NCI-H345 treated with DMSO at 0.1 percent for 48 hours (cell line): ENCODE measurements at regions not wholly inside any gene's neighbourhood (a gene's known extent, or its start where the extent isn't known, plus 50 kb on each side); places are given as distances from the start of the nearest gene placed in this dataset.

ENCODE experiments used
- DNase-seq: peaks from one replicate; lab custom pipeline; 2025; ENCODE audit not compliant: unreplicated experiment; lab: John Stamatoyannopoulos, UW

DNA sequence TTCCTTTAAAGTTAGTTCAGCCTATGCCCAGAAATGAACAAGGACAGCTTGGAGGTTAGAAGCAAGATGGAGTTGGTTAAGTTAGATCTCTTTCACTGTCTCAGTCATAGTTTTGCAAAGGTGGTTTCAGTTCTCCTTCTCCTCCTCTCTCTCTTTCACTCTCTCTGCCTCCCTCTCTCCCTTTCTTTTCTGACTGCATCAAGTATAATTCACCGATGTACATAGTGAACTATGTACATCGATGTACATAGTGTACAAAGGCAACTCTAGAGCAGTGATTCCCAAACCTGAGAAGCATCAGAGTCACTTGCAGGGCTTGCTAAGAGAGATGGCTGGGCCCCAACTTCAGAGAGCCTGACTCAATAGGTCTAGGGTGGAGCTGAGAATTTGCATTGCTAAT, 1259.7 kb downstream of the TYW1 start:
- no peak for DNase-seq

DNA sequence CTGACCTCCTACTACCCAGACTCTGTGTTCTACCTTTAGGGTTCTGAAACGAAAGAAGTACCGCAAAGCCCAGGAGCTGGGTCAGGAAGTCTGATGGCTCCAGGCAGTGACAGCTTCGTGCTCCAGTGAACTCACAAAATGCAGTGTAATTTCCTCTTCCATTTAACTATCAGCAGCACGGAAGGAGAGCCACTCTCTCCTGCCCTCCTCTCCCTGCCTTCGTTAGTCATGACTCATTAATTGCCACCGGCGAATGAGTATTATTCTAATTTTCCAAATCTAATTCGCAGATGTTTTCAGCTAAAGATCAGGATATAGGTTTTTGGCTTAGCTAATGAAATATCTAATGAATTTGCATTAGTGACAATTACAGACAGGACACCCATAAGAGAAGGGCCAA, 1262.0 kb downstream of the TYW1 start:
- peak; percentile 10 for DNase-seq

DNA sequence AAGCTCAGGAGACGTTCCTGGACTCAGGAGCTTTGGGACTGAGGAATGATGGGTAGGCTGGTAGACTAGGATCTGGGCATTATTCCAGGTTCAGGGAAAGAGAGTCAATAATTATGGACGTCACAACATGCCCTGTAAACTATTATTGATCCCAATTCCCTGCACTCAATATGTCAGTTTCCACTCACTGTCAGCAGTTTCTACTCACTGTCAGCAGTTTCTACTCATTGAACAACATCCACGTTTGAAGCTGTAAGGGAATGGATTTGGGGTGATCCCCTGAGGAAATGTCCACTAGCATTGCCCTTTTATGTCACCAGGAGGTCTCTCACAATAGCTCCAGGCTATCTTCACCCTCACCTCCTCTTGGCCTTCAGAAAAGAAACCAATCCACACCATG, 1268.6 kb downstream of the TYW1 start:
- DNase-seq: no peak

DNA sequence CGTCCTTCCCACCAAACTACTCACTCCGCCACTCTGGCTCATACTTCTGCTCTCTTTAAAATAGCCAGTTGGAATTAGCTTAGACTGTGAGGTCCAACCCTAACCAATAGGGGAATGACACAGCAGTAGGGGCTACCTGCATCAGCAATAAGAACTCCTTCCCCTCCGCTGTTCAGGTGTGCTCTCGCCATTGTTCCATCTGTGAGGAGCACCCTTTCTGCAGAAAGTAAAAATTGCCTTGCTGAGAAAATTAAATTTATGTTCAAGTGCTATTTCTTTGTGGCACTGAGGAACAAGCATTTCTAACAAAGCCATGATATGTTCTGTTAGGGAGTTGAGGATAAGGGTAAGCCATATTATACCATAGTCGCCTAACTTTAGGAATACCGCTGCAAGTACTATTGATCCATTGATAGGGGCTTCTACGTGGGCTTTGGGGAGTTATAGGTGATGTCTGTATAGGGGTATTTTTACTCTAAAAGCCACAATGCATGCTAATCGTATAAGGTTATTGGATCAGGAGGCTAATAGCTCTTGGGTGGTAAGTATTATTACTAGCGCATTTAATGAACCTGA, 1269.5 kb downstream of the TYW1 start:
- DNase-seq: no peak

DNA sequence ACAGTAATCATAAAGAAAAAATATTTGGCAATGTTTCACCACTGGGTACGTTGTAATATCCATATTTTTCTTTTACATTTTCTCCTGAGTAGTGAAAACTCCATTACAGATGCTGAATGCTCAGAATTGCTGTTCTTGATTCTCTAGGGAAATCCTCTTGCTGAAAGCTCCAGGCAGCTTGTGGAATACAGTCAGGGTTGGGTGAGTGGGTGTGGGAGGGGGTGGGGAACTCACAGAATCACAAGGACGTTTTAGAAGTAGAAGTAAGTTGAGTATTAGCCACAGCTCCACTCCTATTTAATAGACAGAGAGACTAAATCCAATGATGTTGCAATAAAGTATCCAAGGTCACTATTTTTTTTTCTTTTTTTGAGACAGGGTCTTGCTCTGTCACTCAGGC, 1270.9 kb downstream of the TYW1 start:
- no peak for DNase-seq

DNA sequence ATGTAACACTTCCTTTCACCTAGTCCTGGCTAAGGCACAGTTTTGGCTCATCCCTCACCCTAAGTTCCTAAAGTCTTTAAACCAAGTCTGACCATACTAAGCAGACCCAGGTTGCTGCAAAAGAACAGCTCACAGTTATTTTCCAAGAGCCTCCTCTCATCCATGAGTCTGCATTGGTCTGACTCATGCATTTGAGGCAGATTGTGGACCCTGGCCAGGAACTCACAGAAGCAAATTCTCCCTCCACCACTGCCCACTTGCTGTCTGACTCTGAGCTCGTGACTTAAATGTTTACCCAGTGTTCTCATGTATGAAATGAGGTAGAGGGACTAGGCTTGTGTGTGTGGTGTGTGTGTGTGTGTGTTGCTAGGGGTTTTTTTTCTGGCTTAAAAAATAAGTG, 1272.8 kb downstream of the TYW1 start:
- DNase-seq: no peak

DNA sequence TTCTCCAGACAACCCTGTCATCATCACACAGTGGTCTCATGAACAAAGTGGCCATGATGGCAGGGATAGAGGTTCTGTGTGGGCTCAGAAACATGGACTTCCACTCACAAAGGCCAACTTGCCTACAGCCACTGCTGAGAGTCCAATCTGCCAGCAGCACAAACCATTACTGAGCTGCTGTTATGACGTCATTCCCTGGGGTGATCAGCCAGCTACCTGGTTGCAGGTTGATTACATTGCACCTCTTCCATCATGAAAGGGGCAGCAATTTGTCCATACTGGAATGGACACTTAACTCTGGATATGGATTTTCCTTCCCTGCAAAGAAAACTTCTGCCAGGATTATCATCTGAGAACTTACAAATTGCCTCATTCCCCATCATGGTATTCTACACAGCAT, 1275.9 kb downstream of the TYW1 start:
- DNase-seq: no peak

DNA sequence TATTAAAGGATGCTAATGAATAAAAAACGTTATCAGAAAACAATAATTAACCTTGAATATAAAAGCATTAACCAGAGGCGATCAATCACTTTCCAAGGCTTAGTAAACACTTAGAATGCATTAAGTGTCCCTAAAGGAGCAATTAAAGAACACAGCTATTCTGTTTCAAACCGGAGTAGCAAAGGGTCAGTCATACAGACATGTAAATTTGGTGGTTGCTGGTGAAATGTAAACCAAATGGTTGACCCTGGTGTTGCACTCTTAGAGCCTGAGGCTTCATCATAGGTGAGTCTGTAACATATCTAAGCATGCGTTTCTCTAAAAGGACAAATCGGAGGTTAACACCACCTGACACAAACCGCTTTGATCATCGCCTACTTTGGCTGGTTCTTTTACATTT, 1280.1 kb downstream of the TYW1 start:
- no peak for DNase-seq

DNA sequence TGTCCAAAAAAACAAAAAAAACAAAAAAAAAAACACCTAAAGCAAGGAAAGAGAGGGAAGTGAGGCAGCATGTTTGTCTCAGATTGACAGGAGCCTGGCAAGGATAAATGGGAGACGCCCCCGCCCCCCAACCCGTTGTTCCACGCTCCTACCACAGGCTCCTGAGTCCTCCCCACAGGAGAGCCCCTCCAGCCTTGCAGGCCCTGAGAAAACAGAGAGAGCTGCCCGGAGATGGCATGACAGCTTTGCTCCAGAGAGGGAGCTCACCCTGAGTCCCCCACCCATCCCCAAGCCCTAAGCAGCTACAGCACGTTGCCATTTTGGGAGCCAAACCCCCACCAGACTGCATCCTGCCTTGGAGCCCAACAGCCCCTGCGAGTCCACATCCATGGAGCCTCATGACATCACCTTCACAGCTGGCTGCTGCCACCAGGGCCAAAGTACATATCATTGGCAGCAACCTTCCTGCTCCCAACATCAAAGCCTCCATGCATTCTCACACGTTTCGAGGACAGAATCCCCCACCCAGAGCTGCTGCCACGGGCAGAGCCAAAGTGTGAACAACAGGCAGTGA, 1283.3 kb downstream of the TYW1 start:
- DNase-seq: no peak

DNA sequence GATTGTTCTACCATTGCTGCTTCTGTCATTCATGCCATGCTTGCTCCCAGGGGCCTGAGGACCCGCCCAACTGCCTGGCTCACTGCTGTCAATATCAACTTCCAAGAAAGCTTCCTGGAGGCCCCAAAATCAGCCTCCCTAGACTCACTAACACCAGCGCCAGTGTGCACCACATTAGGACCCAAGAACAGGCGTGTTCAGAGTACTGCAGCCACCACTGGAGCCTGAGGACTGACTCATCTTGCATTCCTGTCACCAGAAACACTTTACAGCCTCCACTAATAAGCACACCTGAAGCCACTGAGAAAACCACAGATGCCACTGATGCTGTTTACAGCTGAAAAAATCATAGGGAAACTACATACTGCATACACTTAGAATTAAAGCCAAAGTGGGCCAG, 1284.3 kb downstream of the TYW1 start:
- DNase-seq: no peak

DNA sequence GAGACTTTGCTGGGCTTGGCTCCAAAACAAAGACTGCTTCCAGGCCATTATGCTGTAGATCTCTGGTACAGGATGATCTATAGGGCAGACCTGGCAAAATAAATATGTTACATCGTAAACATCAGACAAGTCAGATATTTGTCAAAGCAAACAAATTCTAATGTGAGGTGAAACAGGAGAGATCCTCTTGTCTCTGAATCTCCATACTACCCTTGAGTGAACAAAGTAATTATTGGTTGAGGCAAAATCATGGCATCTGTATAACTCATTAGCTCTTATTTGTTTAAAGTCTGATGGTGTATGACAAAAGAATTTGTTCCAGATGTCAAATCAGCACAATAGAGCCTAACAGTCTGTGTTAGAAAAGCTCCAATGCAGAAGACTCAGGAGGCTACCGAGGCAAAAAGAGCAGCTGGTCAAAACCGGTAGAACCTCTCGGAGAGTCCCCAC, 1291.5 kb downstream of the TYW1 start:
- peak; percentile 69 for DNase-seq

DNA sequence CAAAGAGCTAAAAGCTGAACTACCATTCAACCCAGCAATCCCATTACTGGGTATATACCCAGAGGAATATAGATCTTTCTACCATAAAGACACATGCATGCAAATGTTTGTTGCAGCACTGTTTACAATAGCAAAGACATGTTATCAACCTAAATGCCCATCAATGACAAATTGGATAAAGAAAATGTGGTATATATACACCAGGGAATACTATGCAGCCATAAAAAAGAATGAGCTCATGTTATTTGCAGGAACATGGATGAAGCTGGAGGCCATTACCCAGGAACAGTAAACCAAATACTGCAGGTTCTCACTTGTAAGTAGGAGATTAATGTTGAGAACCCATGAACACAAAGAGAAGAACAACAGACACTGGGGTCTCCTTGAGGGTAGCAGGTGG, 1295.1 kb downstream of the TYW1 start:
- no peak for DNase-seq

DNA sequence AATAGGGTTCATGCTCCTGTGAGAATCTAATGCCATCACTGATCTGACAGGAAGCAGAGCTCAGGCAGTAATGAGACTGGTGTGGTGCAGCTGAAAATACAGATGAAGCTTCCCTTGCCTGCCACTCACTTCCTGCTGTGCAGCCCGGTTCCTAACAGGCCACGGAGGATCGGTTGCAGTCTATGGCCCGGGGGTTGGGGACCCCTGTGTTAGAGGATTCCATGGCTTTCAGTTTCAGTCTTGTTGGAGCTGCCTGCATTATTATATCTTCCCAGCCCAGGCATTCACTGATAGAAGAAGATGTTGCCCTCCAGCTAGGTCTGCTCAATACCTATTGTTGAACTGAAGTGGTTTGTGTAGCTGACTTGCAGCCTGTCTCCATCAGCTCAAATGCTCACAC, 1298.8 kb downstream of the TYW1 start:
- DNase-seq: no peak

DNA sequence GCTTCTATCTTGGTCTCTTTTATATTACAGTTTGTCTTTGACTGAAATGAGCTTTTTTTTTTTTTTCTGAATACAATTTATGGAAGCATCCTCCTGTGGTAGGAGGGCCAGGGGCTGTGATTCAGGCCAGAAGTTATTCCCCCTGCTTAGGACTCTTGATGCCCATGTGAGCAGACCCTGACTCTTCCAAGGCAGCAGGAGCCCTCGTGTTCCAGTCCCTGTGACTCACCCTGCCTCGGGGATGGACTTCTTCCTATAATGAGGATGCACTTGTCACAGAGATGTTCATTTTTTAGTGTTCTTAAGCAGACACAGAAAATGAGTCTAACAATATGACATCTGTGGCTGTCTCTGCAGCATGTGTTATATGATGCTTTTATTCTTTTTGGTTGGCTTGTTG, 1293.7 kb upstream of the AUTS2 start:
- DNase-seq: no peak

DNA sequence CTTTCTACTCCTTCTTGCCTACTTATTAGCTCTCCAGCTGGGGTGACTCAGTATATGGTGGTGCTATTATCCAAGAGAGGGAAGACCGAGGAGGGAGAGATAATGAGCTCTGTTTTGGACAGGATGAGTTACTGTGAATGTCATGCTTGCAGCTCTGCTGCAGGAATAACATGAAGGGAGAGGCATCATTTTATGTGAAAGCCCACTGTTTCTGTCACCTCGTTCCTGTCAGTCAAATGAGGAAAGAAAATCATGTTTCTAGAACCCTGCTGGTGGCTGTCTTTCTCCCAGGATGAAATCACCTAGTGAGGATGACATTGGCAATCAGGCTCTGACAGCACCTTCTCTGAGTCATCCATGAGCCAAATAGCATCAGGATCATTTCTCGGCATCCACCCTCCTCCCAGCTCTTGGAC, 1291.6 kb upstream of the AUTS2 start:
- no peak for DNase-seq

DNA sequence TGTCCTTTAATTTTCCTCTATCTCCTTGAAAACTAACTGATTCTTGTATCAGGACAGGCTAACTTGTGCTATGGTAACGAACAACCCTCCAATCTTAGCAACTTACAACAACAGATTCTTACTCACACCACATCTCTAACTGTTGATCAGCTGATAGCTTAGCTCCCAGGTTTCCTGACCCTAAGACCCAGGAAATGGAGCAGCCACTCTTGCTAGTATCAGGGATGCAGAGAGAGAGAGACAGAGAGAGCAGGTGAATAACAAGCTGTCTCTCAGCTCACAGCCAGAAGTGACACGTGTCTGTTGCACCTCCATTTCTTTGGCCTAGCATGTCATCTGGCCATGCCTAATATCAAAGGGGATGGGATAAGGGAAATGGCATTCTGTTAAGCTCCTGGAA, 1289.0 kb upstream of the AUTS2 start:
- no peak for DNase-seq

DNA sequence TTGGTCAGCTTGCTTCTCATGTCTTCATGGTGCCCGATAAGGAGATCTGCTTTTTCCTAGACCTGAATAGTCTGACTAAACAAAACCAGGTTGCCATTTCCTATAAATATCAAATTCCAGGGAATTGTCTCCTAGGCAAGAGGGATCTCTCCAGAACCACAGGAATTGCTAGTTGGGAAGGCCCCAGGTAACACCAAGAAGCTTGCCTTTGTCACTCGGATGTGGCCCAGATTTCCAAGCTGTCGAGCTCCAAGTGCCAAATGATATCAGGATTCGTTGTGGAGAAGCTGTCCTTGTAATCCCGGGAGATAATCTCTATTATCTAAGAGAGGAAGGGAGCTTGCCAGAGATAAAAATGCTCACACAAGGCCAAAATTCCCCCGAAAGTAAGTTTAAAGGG, 1288.5 kb upstream of the AUTS2 start:
- DNase-seq: no peak

DNA sequence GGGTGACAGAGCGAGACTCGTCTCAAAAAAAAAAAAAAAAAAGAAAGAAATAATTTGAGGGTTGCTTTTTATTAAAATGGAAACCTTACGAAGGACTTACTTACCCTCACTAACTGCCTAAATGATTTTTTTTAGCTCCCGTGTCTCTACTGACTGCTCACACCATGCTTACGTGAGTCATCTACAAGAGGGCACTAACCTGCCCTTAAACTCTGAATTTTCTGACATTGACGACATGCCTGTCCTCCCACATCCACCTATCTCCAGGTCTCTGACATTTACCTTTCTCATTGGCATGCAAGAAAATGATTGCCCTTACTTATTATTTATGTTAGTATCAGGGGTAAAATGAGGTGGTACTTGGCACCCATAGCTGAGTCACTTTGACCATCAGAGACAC, 1286.3 kb upstream of the AUTS2 start:
- no peak for DNase-seq

DNA sequence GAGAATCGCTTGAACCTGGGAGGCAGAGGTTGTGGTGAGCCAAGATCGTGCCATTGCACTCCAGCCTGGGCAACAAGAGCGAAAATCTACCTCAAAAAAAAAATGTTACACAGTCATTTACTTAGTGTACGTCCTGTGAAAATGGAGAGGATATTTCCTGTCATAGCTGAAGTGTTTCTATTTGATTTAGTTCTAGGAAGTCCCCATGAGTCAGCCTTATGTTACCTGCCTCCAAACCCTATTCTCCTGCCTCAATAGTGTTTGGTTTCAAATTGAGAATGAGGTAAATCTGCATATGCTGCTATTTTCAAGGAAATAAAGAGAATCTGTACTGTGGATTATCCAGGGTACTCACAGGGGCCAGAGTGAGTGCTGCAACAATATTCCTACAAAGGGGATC, 1284.5 kb upstream of the AUTS2 start:
- DNase-seq: no peak

DNA sequence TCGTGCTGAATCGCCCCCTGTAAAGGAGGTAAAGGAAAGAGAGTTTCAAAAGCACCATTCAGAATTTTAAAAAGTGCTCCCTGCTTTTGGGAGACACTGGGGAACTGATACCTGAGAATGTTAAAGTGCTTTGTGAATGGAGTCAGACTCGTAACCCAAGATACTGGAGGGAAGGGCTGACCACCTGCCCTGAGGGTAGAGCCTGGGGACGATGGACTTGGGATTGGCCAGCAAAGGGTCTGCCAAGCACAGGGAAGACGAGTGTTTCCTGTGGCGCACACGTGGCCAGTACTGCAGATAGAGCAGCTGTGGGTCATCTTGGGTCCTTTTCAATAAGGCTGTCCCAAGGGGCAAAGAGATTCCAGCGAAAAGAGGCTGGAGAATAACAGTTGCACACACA, 1284.1 kb upstream of the AUTS2 start:
- DNase-seq: no peak

DNA sequence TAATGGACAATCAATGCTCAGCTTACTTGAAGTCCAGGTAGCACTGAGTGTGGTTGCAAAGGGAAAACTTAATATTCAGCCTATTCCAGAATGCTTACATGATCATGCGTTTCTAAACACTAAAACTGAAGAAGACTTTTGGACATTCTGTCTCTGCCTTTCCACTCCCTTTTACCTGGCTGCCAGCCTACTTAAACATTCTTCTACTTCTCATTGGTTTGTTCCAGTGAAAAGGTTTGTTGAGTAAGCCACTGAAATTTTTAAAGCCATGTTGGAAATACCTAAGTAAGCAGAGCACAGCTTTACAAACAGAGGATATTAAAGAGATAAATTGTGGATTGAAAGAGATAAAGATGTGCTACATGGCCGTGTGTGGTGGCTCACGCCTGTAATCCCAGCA, 1280.8 kb upstream of the AUTS2 start:
- DNase-seq: no peak

DNA sequence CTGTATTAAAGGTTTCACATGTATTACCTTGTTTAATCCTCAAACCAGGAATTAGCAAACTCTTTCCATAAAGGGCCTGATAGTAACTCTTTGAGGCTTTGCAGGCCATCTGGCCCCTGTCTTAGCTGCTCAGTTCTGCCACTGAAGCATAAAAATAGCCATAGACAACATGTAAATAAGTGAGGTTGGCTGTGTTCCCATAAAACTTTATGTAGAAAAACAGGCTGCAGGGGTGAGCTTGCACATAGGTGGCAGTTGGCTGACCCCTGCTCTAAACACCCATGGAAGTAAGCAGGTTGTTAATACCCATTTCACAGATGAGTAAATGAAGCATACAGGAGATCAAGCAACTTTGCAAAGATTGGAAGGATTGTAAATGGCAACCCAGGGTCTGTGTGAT, 1279.2 kb upstream of the AUTS2 start:
- no peak for DNase-seq

DNA sequence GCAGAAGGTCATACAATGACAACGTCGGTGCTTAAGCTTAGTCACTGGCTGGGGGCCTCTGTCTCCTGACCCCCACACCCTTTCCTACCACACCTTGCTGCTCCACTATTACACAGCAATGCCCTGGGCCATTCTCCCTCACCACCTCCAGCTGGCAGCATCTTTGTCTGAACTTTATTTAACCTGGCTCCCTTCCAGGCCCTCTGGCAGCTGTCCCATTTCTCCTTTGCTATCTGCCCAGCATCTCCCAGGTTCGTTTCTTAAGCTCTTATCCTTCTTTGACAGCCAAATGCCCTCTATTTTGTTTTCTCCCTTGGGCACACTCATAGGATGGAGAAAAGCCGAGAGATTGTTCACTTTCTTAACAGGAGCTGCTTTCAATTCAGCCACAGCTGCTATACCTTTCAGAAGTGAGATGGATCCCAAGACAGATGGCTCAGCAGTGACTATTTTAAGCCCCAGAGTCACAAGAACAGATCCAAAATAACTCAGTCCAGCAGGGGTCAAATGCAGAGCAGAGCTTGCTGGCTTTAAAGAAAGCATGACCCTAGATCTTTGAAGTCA, 1277.1 kb upstream of the AUTS2 start:
- peak; percentile 95 for DNase-seq
